ENCODE measurements at regions not wholly inside any gene's neighbourhood (a gene's known extent, or its start where the extent isn't known, plus 50 kb on each side); places are given as distances from the start of the nearest gene placed in this dataset.

GRCh38 chr10:108443636-108444035 lies 1279.1 kb upstream of the SORCS1 start:
- TF ChIP-seq CTCF (IDR thresholded peaks at IDR 0.05) (no peak), POLR2A (IDR thresholded peaks at IDR 0.05) (no peak)

All from testis (tissue), 2 donors.